ENCODE measurements at regions not wholly inside any gene's neighbourhood (a gene's known extent, or its start where the extent isn't known, plus 50 kb on each side); places are given as distances from the start of the nearest gene placed in this dataset.

DNA sequence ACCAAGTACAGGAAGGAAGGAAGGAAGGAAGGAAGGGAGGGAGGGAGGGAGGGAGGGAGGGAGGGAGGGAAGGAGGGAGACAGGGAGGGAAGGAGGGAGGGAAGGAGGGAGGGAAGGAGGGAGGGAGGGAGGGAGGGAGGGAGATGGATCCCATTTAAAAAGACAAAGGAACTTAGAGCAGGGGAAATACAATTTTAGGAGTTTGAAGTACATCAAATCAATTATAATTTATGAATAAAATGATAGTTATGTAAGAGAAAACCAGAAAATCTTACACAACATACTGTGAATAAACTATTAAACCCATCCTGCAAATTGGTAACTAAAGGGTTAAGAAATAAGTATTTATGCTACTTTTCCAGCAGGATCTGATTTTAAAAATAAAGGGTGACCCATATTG lies 475.9 kb downstream of the HDGFL1 start:
- no peak for DNase-seq

DNA sequence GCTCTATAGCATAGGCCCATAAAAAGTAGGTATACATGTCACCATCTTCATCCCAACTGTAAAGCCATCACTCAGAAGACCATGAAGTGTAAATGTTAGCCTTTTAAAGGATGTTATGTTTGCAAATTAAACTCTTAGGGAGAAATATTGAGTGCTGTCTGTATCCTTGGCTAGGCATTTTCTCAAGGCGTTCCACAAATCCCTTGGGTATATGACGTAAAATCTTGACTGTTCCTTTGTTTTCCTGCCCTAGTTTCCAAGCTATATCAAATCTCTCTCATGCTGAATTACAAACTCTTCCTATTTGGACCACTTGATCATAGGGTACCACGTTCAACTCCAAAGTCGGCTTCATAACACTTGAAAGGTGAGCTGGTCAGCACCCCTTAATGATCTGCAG lies 486.2 kb downstream of the HDGFL1 start:
- no peak for DNase-seq

DNA sequence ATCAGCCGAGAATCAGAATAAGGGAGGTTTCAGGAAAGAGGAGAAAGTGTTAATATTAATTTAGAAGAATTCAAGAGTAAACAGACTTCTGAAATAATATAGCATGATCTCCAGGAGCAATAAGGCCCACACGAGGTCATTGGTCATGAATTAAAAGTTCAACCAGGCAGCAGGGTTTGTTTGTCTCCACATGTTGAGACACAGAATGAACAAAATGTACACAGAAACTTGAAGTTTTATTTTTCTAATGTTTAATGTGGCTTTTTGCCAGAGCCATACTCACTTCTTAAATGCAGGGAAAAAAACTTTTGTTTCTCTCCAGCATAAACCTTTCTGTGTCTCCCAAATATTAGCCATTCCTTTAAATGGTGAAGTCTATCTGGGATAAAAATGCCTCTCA lies 504.5 kb downstream of the HDGFL1 start:
- DNase-seq, result no peak

GRCh38 chr6:23077772-23078171 lies 508.4 kb downstream of the HDGFL1 start:
- no peak for DNase-seq

DNA sequence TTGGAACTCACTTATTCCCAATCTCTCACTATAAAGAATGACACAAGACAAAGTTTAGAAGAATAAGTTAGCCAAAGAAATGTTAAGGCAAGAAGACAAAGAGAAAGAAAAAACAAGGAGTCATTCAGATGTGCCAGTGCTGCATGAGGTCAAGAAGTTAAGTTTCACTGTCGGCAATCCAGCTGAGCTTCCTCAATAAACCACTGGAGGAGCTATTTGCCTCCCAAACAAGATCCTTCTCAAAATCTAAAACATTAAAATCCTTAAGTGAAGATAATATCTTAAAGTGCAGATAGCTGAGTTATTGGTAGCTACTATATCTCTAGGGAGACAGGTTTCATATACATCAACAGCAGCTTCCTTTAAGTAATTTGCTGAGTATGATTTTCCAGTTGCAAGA lies 512.3 kb downstream of the HDGFL1 start:
- no peak for DNase-seq

DNA sequence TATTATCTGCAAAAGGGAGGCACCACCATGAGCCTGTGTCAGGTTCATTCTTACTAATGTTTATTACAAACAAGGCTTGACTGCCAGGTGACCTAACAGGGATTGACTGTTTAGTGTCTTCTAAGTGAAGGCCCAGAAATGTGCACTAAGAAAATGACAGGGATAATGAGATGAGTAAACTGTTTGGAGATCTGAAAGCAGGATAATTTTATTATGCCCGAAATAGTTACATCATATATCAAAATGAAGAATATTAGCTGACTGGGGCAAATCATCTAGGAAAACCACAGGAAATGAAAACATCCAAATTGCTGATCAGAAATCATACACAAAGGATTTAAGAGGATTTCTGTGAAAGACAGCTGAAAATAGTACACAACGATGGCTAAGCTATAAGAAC lies 516.7 kb downstream of the HDGFL1 start:
- no peak for DNase-seq

DNA sequence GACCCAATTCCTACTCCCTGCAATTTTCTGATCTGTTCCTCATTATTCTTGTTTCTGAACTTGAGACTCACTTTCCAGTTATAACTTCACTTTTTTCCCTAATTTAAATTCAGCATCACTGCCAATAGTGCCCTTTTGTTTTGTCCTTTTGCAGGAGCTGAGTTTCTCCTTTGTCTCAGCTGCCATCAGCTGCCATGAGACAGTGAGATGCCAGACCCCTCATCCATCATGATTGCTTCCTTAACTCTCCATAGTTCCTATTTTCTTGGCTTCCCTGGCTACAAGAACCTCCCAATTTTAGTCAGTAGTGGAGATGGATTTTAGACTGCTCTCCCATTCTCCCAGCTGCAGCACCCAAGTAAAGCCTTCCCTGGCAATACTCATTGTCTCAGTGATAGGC lies 518.1 kb downstream of the HDGFL1 start:
- no peak for DNase-seq

DNA sequence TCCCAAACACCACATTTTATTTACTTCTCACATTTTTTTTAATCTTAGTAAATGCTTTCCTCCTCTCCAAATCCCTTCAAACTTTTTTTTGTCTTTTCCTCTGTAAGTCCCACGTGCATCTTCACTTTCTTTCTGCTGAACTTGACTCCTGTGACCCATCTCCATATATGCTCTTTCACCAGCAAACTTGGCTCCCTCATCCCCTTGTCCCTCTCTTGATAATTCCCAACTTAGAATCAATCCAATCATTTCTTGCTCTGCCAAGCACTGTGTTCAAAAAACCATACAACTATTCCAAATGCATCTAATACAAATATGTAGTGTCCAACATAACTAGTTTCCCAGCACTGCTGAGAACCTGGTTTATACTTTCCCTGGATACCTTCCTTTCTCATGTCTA lies 519.4 kb downstream of the HDGFL1 start:
- DNase-seq, result no peak

DNA sequence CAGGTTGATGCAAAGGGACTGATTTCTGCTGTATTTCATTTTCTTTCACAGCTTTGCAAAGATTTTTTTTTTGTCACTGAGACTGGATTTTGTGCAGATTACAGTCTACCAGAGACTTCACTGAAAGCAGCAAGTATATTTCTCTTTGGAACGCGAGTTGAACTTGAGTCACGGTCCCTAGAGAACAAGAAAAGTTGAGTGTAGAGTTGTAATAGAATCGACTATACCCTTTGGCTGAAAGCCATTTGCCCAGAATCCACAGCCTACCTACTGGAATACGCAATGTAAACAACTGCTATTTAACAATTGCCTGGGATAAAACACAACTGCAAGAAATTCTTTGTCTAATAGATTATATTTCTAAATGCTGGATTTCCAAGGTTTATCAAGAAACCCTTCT lies 520.6 kb downstream of the HDGFL1 start:
- no peak for DNase-seq

DNA sequence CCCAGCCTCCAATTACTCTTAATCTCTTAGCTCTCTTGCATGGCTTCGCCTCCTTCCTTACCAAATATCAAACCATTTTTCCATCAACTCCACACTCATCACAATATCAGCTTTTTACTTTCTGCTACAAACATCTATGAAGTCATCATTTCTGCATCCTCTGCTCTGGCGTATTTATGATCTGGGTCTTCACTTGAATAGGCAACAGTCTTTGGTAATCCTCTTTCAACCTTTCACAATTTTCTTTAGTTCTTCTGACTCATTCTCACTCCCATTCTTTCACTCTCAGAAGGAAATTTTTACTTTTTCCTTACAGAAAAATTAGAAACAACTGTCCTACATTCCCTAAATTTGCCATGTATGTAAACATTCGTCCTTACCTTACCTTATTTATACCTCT lies 522.4 kb downstream of the HDGFL1 start:
- DNase-seq, result no peak

- no peak for DNase-seq
Measured at GRCh38 chr6:23096876-23097275, 527.5 kb downstream of the HDGFL1 start.

GRCh38 chr6:23097566-23097965 lies 528.2 kb downstream of the HDGFL1 start:
- DNase-seq, result no peak

GRCh38 chr6:23106951-23107350 lies 537.6 kb downstream of the HDGFL1 start:
- no peak for DNase-seq

GRCh38 chr6:23111984-23112383 lies 542.6 kb downstream of the HDGFL1 start:
- DNase-seq, result no peak

DNA sequence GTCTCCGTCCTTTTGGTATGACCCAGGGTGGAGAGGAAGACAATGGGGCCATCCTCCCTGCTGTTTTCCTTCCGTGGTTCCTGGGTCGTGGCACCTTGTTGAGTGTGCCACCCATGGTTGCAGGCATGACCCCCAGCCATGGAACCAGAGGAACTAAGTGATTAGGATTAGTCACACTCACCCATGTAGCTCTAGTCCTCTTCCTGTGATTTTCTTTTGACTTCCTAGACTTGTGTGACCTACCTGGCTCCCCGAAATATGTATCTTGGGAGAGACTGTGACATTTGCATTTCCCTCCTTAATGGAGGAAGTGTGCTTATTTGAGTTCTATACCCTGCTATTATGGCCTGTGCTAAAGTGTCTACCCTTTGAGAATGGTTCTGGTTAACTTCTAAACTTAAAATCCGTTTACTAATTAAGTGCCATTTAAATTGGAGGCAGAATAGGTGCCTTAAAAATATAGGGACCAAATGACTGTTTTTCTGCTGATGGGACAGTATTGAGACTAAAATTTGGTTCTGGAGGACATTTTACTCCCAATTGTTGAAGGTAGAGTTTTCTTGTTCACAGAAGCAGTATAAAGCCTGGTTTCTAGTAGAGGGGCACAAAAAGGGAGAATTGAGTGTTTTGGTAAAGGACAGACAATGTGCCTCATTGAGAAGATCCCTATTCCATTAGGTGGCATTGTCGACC lies 545.6 kb downstream of the HDGFL1 start:
- DNase-seq, result no peak

DNA sequence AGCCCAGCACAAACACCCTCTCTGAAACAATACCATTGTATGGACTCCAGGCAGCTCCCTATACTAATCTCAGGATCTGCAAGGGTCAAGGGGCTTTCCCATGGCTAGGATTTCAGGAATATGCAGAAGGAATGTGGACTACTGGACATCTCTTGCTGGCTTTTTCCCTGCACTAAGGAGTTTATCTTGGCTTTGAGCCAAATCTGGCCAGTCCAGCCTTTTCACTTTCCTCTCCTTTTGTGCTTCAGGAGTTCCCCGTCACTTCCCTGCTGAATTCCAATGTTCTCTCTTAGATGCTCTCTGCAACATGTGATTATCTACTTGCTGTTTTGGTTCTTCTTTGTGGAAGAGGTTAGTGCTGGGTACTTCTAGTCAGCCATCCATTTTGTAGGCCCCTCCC lies 568.2 kb downstream of the HDGFL1 start:
- no peak for DNase-seq

GRCh38 chr6:23140871-23141270 lies 571.5 kb downstream of the HDGFL1 start:
- DNase-seq, result no peak

- DNase-seq, result no peak
Measured at GRCh38 chr6:23145781-23146180, 576.4 kb downstream of the HDGFL1 start.

DNA sequence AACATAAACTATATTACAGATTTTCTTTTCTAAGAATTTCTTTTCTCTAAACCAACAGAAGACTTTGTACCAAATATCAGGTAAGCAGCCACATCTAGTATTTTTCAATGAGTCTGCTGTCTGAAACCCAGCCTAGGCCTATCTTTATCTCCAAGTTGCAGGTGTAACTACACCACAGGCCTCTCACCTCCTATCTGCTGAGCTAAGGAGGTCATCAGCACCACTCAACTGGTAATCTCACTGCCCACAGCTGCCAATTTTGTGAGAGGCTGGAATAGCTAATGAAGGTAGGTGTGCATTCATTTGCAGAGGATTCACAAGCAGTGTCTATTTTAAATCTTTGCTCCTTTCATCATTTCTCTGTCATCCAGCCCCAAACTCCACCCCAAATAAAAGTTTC lies 584.8 kb downstream of the HDGFL1 start:
- no peak for DNase-seq

GRCh38 chr6:23170049-23170448 lies 600.7 kb downstream of the HDGFL1 start:
- DNase-seq, result no peak

DNA sequence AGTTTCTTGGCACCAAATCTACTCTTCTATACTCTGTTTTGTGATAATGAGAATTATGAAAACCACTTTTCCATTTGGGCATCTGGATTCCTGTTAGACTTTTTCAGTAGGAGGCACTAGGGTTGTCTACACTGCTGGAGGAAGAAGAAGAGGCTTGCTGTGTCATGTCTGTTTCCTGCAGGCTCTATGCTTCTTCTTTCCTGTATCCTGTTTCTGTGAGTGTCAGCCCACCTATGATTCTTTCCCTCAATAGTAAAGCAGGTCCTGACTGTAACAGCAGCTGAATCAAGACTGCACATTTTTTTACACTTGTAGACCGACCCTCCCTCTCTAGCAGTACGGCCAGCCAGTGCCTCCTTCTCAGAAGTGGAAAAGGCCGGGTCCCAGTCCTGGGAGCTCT lies 603.9 kb downstream of the HDGFL1 start:
- no peak for DNase-seq

GRCh38 chr6:23174781-23175361 lies 605.5 kb downstream of the HDGFL1 start:
- no peak for DNase-seq

DNA sequence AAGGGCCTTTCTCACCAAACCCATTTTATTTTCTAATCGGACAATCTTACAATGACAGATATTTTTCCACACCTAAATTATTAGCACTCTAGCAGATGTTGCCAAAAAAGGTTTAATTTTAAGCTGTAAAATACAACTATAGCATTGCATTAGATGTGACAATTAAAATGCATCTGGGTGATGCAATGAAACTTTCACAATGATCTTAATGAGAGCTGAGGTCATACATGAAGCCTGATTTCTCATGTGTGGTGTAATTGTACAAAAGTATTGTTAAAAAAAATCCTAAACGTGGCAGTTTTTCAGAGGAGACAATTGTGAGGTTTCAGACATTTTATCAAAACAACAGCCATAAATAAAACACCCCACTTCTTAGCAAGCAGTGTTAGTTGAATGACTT lies 606.0 kb downstream of the HDGFL1 start:
- no peak for DNase-seq

DNA sequence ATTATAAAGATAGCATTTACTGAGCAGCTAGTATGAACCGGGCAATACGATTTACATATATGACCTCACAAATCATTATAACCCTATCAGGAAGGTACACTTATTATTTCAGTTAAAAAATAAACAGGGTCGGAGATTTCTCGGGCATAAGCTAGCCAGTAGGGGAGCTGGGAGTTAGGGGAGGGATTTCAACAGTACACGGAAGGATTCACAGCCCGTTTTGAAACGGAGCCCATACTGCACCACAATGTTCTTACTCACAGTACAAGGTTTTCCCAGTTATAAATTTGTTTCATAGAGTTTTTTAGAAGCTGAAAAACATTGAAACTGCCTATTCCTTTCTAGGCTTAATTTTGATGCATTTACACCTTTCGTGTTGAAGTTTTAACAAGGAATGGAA lies 607.1 kb downstream of the HDGFL1 start:
- no peak for DNase-seq

- no peak for DNase-seq
Measured at GRCh38 chr6:23176883-23177282, 607.5 kb downstream of the HDGFL1 start.

Data from NCI-H510A (cell line).